ENCODE measurements at regions not wholly inside any gene's neighbourhood (a gene's known extent, or its start where the extent isn't known, plus 50 kb on each side); places are given as distances from the start of the nearest gene placed in this dataset.
A peak's percentile ranks its signal among the peaks of the same experiment; 100 is the strongest.

DNA sequence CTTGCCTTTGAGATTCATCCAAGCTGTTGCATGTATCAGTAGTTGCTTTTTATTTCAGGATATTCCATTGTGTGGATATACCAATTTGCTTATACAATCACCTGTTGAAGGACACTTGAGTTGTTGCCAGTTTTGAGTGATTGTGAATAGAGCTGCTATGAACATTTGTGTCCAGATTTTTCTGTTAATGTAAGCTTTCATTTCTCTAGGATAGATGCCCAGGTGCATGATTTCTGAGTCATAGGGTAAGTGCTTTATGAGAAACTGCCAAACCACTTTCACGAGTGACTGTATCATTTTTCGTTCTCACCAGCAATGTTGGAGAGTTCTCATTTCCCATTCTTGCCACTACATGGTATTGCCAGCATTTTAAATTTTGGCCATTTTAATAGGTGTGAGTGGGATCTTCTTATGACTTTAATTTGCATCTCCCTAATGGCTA lies 434.6 kb upstream of the RGS6 start:
- no peaks in the 10 kb centered on the region for H4K20me1 ChIP-seq (ENCODE audit: insufficient read depth)

GRCh38 chr14:71498212-71498611 lies 434.0 kb upstream of the RGS6 start:
- H2AFZ ChIP-seq (ENCODE audit: low read depth), result no peak overlapping the region
- no peak overlapping the region for H3K9ac ChIP-seq
- no peaks in the 10 kb centered on the region for H3K79me2 ChIP-seq (ENCODE audit: insufficient read depth, low read depth)
- no peaks in the 10 kb centered on the region for H3K27me3 ChIP-seq (ENCODE audit: insufficient read depth, low read depth)
- no peak overlapping the region for H3K4me3 ChIP-seq (IDR thresholded peaks at IDR 0.05; ENCODE audit: insufficient read depth, low read depth, low read length)
- peaks cover 35% of the 10 kb centered on the region for H3K4me1 ChIP-seq (ENCODE audit: low read depth, poor library complexity, severe bottlenecking)
- H3K36me3 ChIP-seq (ENCODE audit: insufficient read depth), result no peaks in the 10 kb centered on the region
- TF ChIP-seq, protein P1, sequence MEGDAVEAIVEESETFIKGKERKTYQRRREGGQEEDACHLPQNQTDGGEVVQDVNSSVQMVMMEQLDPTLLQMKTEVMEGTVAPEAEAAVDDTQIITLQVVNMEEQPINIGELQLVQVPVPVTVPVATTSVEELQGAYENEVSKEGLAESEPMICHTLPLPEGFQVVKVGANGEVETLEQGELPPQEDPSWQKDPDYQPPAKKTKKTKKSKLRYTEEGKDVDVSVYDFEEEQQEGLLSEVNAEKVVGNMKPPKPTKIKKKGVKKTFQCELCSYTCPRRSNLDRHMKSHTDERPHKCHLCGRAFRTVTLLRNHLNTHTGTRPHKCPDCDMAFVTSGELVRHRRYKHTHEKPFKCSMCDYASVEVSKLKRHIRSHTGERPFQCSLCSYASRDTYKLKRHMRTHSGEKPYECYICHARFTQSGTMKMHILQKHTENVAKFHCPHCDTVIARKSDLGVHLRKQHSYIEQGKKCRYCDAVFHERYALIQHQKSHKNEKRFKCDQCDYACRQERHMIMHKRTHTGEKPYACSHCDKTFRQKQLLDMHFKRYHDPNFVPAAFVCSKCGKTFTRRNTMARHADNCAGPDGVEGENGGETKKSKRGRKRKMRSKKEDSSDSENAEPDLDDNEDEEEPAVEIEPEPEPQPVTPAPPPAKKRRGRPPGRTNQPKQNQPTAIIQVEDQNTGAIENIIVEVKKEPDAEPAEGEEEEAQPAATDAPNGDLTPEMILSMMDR (conservative IDR thresholded peaks at IDR 0.05; ENCODE audit: low read depth, low read length), result no peak
- no peaks in the 10 kb centered on the region for H4K20me1 ChIP-seq (ENCODE audit: insufficient read depth)
- H3K4me2 ChIP-seq, result peak overlapping the region; percentile 22; the same call in 1 of the 2 replicates
- H3K27ac ChIP-seq, result no peak overlapping the region

More for the DNA sequence above, 434.6 kb upstream of the RGS6 start:
- H3K4me3 ChIP-seq (IDR thresholded peaks at IDR 0.05; ENCODE audit: insufficient read depth, low read depth, low read length), result no peak overlapping the region
- H3K4me1 ChIP-seq (ENCODE audit: low read depth, poor library complexity, severe bottlenecking), result peaks cover 35% of the 10 kb centered on the region
- H2AFZ ChIP-seq (ENCODE audit: low read depth), result no peak overlapping the region
- no peaks in the 10 kb centered on the region for H3K27me3 ChIP-seq (ENCODE audit: insufficient read depth, low read depth)
- TF ChIP-seq, protein P1 (conservative IDR thresholded peaks at IDR 0.05; ENCODE audit: low read depth, low read length), result no peak
- no peaks in the 10 kb centered on the region for H3K36me3 ChIP-seq (ENCODE audit: insufficient read depth)
- no peak overlapping the region for H3K9ac ChIP-seq
- peak overlapping the region; percentile 42 for H3K4me2 ChIP-seq
- H3K27ac ChIP-seq, result no peak overlapping the region
- H3K79me2 ChIP-seq (ENCODE audit: insufficient read depth, low read depth), result no peaks in the 10 kb centered on the region

DNA sequence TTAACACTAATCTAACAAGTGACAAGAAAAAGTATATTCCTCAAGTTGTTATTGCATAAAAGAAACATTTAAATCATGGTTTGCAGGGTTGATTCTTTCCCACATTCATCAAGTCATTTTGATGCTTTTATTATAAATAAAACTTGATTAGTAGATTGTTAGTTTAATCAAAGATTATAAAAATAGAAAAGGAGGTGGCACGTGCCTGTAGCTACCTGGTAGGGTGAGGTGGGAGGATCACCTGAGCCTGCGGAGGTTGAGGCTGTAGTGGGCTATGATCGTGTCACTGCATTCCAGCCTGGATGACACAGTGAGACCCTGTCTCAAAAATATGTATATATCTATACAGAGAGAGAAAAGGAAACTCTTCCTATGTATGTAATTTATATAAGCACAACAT lies 433.2 kb upstream of the RGS6 start:
- Histone ChIP-seq H3K79me2 (ENCODE audit: insufficient read depth, low read depth) (no peaks in the 10 kb centered on the region), H3K27me3 (ENCODE audit: insufficient read depth, low read depth) (no peaks in the 10 kb centered on the region)

GRCh38 chr14:71507681-71508080 lies 424.5 kb upstream of the RGS6 start:
- Histone ChIP-seq H3K36me3 (ENCODE audit: insufficient read depth) (no peaks in the 10 kb centered on the region), H3K27me3 (ENCODE audit: insufficient read depth, low read depth) (no peaks in the 10 kb centered on the region), H3K27ac (no peak overlapping the region), H2AFZ (ENCODE audit: low read depth) (no peak overlapping the region), H3K4me2 (no peak overlapping the region), H3K4me3 (IDR thresholded peaks at IDR 0.05; ENCODE audit: insufficient read depth, low read depth, low read length) (no peak overlapping the region), H3K79me2 (ENCODE audit: insufficient read depth, low read depth) (no peaks in the 10 kb centered on the region), H4K20me1 (ENCODE audit: insufficient read depth) (no peaks in the 10 kb centered on the region), H3K4me1 (ENCODE audit: low read depth, poor library complexity, severe bottlenecking) (no peaks in the 10 kb centered on the region), H3K9ac (no peak overlapping the region)
- TF ChIP-seq, protein P1 (conservative IDR thresholded peaks at IDR 0.05; ENCODE audit: low read depth, low read length), result no peak

More for the DNA sequence above, 433.2 kb upstream of the RGS6 start:
- Histone ChIP-seq H3K9ac (no peak overlapping the region), H2AFZ (ENCODE audit: low read depth) (no peak overlapping the region), H3K4me1 (ENCODE audit: low read depth, poor library complexity, severe bottlenecking) (peaks cover 35% of the 10 kb centered on the region), H3K4me3 (IDR thresholded peaks at IDR 0.05; ENCODE audit: insufficient read depth, low read depth, low read length) (no peak overlapping the region), H3K36me3 (ENCODE audit: insufficient read depth) (no peaks in the 10 kb centered on the region), H4K20me1 (ENCODE audit: insufficient read depth) (no peaks in the 10 kb centered on the region), H3K27ac (no peak overlapping the region), H3K4me2 (no peak overlapping the region; the same call in 1 of the 2 replicates)
- TF ChIP-seq, protein P1 (conservative IDR thresholded peaks at IDR 0.05; ENCODE audit: low read depth, low read length), result no peak
